Lung (tissue), 11 donors: ENCODE measurements at regions not wholly inside any gene's neighbourhood (a gene's known extent, or its start where the extent isn't known, plus 50 kb on each side); places are given as distances from the start of the nearest gene placed in this dataset.

Experiments
- ATAC-seq: fragments of 200-7000 bp; cut with Tn5 transposase; one replicate; pipeline ENCODE4 v1.9.1; 2020; ENCODE audit warnings: moderate number of reproducible peaks; ENCODE audit not compliant: insufficient read depth, low FRiP score
- DNase-seq, 3 donors: peaks; one replicate each; pipeline ENCODE4 v3.0.0-alpha.2; 2013 to 2017
- H3K27ac ChIP-seq, 2 donors: one replicate each; pipeline ENCODE4 v1.5.1; 2013; ENCODE audit warnings: mild to moderate bottlenecking in 2 of 2, moderate library complexity in 2 of 2, control low read depth in 1 of 2, inconsistent platforms in 1 of 2, low read depth in 1 of 2, low read length in 1 of 2
- H3K27me3 ChIP-seq, 3 donors: one replicate each; pipeline ENCODE4 v1.5.1; 2013; ENCODE audit warnings: low read length in 2 of 3; ENCODE audit not compliant: control insufficient read depth in 3 of 3, insufficient read depth in 3 of 3
- H3K36me3 ChIP-seq, 4 donors: one replicate each; pipeline ENCODE4 v1.5.1; 2013; ENCODE audit warnings: low read length in 4 of 4, mild to moderate bottlenecking in 1 of 4, moderate library complexity in 1 of 4; ENCODE audit not compliant: control insufficient read depth in 4 of 4, insufficient read depth in 4 of 4
- H3K4me1 ChIP-seq, 5 donors: one replicate each; pipeline ENCODE4 v1.5.1; 2013; ENCODE audit warnings: low read length in 5 of 5, mild to moderate bottlenecking in 2 of 5, moderate library complexity in 1 of 5; ENCODE audit not compliant: control insufficient read depth in 5 of 5, insufficient read depth in 5 of 5
- H3K4me3 ChIP-seq: one replicate; pipeline ENCODE4 v1.5.1; 2013; ENCODE audit warnings: mild to moderate bottlenecking, control low read depth, moderate library complexity
- H3K9ac ChIP-seq, 2 donors: one replicate each; pipeline ENCODE4 v1.5.1; 2013; ENCODE audit warnings: low read length in 2 of 2, control low read depth in 1 of 2; ENCODE audit not compliant: insufficient read depth in 1 of 2
- H3K9me3 ChIP-seq, 4 donors: one replicate each; pipeline ENCODE4 v1.5.1; 2013; ENCODE audit warnings: low read length in 3 of 4, mild to moderate bottlenecking in 1 of 4, moderate library complexity in 1 of 4; ENCODE audit not compliant: control insufficient read depth in 4 of 4, insufficient read depth in 3 of 4
- WGBS, 2 donors: extraction: QIAGEN DNeasy Blood & Tissue Kit; methylation state at CpG; one replicate each; pipeline ENCODE4 v1.1.7; 2013; 5-methylcytosine and 5-hydroxymethylcytosine counted together
- TF ChIP-seq, protein P1 (sequence below): IDR thresholded peaks from 2 replicates; pipeline ENCODE4 v1.5.1; 2012; ENCODE audit warnings: mild to moderate bottlenecking; ENCODE audit errors: control extremely low read depth, extremely low read depth
- donor health status: control.
- donor health status: control.
- donor health status: Bipolar disorder and iron deficiency.
- donor health status: healthy.
- donor health status: DM: yes; HTN: yes; CAD: no.

DNA sequence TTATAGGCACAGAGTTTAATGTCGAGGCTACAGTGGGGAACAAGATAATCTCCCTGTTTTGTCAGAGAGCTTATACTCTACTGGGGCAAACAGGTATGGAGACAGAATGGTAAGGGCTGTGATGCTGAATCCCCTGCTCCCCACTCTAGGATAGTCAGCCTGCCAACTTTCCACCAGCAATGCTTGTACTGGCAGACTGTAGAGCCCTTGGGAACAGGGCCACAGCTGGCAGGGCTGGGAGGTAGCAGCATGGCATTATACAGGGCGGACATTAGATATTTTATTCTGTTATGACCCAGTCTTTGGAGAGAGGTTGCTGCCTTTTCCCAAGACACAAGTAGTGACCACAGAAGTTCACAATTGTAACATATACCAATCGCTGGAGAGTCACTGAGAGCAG, 91.2 kb downstream of the ARRDC4 start:
- H3K4me3 ChIP-seq, result no peak overlapping the region
- H3K27ac ChIP-seq, result no peak overlapping the region
- H3K9ac ChIP-seq, result no peak overlapping the region
- WGBS, 2 donors, result 83 to 84% methylated on average over 3 of the region's 3 CpGs
- ATAC-seq (no peak), DNase-seq (no peak)
- H3K4me1 ChIP-seq, result no peaks in the 10 kb centered on the region
- peaks cover 0 to 6% (median 3%) of the 10 kb centered on the region in 4 donors for H3K9me3 ChIP-seq
- H3K27me3 ChIP-seq, result peaks cover 0 to 2% (median 0%) of the 10 kb centered on the region in 3 donors
- H3K36me3 ChIP-seq, result no peaks in the 10 kb centered on the region
- TF ChIP-seq, protein P1, sequence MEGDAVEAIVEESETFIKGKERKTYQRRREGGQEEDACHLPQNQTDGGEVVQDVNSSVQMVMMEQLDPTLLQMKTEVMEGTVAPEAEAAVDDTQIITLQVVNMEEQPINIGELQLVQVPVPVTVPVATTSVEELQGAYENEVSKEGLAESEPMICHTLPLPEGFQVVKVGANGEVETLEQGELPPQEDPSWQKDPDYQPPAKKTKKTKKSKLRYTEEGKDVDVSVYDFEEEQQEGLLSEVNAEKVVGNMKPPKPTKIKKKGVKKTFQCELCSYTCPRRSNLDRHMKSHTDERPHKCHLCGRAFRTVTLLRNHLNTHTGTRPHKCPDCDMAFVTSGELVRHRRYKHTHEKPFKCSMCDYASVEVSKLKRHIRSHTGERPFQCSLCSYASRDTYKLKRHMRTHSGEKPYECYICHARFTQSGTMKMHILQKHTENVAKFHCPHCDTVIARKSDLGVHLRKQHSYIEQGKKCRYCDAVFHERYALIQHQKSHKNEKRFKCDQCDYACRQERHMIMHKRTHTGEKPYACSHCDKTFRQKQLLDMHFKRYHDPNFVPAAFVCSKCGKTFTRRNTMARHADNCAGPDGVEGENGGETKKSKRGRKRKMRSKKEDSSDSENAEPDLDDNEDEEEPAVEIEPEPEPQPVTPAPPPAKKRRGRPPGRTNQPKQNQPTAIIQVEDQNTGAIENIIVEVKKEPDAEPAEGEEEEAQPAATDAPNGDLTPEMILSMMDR, result no peak

DNA sequence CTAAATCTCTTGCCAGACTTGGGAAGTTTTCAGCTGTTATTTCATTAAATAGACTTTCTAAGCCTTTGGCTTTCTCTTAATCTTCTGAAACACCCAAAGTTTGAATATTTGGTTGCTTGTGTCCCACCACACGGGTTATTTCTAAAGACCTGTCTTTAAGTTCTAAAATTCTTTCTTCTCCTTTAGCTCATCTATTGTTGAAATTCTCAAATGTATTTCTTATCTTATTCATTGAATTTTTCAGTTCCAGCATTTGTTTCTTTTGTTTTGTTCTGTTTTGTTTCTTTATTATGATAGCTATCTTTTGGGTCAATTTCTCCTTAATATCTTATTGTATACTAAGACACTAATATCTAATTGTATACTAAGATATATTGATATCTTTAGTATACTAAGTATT, 97.0 kb downstream of the ARRDC4 start:
- WGBS, 2 donors, result 84 to 92% methylated on average over 1 of the region's 1 CpG
- Histone ChIP-seq H3K4me1 (no peaks in the 10 kb centered on the region), H3K9me3 (peaks cover 0 to 8% (median 5%) of the 10 kb centered on the region in 4 donors), H3K27me3 (no peaks in the 10 kb centered on the region), H3K9ac (no peak overlapping the region), H3K4me3 (no peak overlapping the region), H3K27ac (no peak overlapping the region), H3K36me3 (no peaks in the 10 kb centered on the region)
- TF ChIP-seq, protein P1, result no peak
- DNase-seq (no peak), ATAC-seq (no peak)

DNA sequence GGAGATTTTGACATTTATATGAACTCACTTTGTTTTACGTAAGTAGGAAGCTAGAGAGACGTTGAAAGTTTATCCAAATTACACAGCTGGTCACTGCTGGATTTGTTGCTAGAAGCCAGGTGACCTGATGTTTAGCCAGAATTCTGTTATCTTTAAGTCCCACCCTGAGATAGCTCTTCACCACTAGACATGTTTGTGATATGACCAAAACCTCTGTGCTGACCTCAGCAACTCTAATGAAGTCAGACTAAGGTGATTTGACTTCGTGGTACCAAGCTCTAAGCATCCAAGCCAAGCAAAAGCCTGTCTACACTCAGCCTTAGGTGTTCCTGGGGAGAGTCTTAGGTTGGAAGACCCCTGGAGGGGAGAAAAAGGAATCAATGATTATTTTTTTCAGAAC, 102.4 kb downstream of the ARRDC4 start:
- Histone ChIP-seq H3K4me3 (no peak overlapping the region), H3K9me3 (peaks cover 0 to 6% (median 0%) of the 10 kb centered on the region in 4 donors), H3K27me3 (no peaks in the 10 kb centered on the region), H3K9ac (no peak overlapping the region), H3K27ac (no peak overlapping the region), H3K36me3 (no peaks in the 10 kb centered on the region), H3K4me1 (no peaks in the 10 kb centered on the region)
- TF ChIP-seq, protein P1, result no peak
- 56 to 67% methylated on average over 3 of the region's 3 CpGs for WGBS, 2 donors
- no peak for DNase-seq
- no peak for ATAC-seq

DNA sequence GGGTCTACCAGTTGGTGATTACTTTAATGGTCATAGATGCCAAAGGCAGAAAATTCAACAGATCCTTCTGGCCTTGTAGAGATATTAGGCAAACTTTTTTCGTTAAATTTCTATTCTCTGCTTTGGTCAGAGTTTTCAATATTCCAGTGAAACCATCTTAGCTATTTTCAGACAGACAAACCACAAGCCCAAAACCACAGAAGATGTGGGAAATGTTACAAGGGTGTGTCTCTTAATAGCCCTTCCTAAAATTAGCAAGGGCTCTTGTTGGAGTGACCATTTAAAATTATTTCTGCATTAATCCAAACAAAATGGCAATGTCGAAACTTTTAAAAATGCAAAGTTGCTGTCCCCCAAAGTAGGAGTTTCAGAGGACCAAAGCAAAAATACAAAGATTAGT, 102.8 kb downstream of the ARRDC4 start:
- no peaks in the 10 kb centered on the region for H3K36me3 ChIP-seq
- no peak overlapping the region for H3K27ac ChIP-seq
- DNase-seq (no peak), ATAC-seq (no peak)
- 45 to 56% methylated on average over 2 of the region's 2 CpGs for WGBS, 2 donors
- H3K9me3 ChIP-seq, result peaks cover 0 to 6% (median 0%) of the 10 kb centered on the region in 4 donors
- no peaks in the 10 kb centered on the region for H3K4me1 ChIP-seq
- no peaks in the 10 kb centered on the region for H3K27me3 ChIP-seq
- TF ChIP-seq, protein P1, result no peak
- no peak overlapping the region for H3K4me3 ChIP-seq
- H3K9ac ChIP-seq, result no peak overlapping the region
